Omental fat pad (tissue), 3 donors: ENCODE measurements at regions not wholly inside any gene's neighbourhood (a gene's known extent, or its start where the extent isn't known, plus 50 kb on each side); places are given as distances from the start of the nearest gene placed in this dataset.
"Not testable (repeated sequence)": the region's sequence is repeated elsewhere in the genome, so short reads cannot be mapped to it uniquely, and the experiment has no call there.

Experiments
- ATAC-seq: fragments of 150-250 bp; one replicate; pipeline ENCODE4 v1.9.1; 2016; ENCODE audit warnings: mild to moderate bottlenecking, moderate library complexity; ENCODE audit not compliant: low FRiP score
- DNase-seq: peaks from one replicate; pipeline ENCODE4 v3.0.0-alpha.2; 2019; ENCODE audit warnings: low spot score
- CTCF ChIP-seq, 3 donors: fragments of 450-650 bp; IDR thresholded peaks; one replicate each; pipeline ENCODE4 v1.5.1; 2016 to 2017; ENCODE audit warnings: antibody characterized with exemption in 3 of 3, mild to moderate bottlenecking in 3 of 3, moderate library complexity in 2 of 3

DNA sequence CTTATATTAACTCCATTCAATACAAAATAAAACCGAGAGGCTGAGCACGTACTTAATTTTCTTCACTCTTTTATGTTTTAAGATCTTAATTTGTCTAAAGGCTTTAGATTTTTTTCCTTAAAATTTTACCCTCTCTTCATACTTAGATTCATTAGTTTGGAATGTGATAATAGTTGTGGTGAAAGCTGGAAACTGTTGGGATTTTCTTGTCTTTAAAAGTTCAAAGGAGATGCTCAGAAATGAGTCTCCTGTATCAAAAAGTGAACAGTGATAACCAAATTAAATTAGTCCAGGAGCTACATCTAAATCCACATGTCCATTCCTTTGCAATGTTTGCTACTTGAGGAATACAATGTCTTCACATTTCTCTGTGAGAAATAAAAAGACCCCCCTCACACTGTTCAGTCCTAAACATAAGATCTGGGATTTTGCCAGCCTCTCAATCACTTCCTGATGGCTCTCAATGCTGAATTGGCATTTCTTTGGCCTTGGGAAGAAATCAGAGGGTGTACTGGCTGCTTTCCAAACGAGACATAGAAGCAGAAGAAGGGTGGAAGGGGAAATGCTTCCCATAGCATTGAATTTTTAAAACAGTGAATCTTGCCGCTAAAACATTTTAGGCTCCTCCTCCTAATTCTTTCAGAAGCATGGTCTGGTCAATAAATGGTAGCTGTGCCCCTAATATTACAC lies 245.0 kb downstream of the SHOX2 start:
- DNase-seq: no peak
- TF ChIP-seq CTCF (IDR thresholded peaks at IDR 0.05): no peak
- no peak for ATAC-seq

DNA sequence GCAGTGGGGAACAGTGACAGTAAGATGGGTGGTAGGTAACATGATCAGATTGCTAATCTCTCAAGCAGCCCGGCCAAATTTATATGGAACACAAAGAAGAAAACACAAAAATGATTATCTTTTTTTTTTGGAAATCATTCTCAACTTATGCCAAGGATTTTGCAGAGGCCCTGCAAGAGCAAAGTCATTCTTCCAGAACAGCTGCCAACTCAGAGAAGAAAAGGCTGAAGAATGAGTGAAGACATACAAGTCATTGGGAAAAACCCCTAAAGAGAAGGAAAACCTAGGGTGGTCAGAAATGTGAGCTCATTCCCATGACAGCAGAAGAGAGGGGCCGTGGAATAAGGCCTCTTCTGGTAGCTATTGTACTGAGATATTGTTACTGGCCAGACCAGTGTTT lies 246.7 kb downstream of the SHOX2 start:
- no peak for TF ChIP-seq CTCF (IDR thresholded peaks at IDR 0.05)
- DNase-seq: no peak
- no peak for ATAC-seq

DNA sequence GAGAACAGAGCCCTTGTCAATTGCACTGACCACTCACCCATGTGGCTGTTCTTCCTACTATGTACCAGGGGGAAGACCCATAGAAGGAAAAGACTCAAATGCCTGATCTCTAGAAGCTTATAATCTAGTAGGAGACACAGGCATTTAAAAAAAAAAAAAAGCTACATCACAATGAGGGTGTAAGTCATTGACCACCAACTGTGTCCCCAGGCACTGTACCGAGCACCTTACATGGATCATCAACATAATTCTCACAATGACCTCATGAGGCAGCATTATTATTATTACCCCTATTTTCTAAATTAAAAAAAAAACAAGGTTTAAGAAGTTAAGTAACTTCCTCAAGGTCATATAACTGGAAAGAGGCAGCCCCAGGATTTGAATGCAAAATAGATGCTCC lies 247.4 kb downstream of the SHOX2 start:
- TF ChIP-seq CTCF (IDR thresholded peaks at IDR 0.05): no peak
- DNase-seq (no peak), ATAC-seq (no peak)

DNA sequence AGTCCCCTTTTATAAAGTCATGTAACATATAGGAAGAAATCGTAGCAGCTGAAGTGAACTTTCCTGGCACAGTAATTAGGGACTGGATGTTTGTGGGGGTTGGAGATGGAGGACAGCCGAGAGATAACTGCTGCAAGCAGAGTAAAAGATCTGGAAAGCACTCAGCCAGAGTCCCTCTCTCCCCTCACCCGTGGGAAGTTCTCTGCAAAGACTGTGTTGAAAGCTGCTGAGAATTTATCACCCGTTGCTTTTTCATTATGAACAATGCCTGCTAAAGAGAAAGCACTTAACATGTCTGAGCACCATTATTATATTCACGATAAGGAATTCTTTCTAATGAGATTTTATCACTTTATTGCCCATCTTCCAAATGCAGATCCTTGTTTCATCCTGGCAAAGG lies 248.8 kb downstream of the SHOX2 start:
- DNase-seq (no peak), ATAC-seq (no peak)
- no peak for TF ChIP-seq CTCF (IDR thresholded peaks at IDR 0.05)

DNA sequence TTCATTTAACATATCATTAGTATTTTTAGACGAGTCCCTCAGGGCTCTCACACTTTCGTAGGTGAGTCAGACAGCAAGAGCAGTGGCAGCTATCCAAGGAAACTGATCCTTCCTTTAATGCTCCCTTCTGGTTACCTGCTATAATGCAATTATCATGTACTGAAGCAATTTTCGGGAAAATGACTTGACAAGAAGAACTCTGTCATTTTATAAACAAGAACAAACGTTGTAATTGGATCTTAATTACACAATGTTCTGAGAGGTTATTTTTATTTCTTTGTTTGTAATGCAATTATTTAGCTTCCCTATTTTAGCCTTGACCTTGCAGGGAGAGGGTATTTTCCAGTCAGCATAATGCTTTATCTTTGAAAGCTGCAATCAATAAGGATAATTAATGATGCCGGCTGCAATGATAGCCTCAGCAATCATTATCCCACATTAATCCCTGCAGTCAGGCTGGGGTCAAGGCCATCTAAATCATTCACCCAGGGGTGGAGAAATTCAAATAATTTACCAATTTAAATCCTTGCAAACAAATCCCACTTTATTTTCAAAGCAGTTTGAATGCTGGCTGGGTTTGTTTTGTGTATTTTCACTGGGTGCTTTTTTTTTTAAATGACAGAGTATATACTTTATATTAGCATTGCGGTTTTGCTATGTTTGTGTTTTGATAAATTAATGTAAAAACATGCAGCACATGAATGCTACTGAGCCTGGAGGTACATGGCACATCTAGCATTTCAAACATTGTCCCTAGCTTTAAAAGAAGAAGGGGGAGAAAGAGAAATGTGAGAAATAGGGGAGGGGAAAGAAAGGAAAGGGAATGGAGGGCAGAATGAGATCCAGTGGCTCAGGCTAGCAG lies 249.9 kb downstream of the SHOX2 start:
- ATAC-seq: no peak
- no peak for TF ChIP-seq CTCF (IDR thresholded peaks at IDR 0.05)
- no peak for DNase-seq

DNA sequence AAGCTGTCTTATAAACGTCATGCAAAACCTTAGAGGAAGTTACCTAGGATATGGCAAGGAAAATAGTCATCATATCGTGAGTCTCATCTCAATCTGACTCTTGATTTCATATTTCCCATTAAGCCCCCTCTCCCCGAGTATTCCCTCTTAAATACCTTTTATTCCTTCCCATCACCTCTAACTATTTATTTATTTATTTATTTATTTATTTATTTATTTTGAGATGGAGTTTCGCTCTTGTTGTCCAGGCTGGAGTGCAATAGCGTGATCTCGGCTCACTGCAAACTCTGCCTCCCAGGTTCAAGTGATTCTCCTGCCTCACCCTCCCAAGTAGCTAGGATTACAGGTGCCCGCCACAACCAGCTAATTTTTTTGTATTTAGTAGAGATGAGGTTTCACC lies 260.4 kb downstream of the SHOX2 start:
- not testable (repeated sequence) for ATAC-seq, DNase-seq

DNA sequence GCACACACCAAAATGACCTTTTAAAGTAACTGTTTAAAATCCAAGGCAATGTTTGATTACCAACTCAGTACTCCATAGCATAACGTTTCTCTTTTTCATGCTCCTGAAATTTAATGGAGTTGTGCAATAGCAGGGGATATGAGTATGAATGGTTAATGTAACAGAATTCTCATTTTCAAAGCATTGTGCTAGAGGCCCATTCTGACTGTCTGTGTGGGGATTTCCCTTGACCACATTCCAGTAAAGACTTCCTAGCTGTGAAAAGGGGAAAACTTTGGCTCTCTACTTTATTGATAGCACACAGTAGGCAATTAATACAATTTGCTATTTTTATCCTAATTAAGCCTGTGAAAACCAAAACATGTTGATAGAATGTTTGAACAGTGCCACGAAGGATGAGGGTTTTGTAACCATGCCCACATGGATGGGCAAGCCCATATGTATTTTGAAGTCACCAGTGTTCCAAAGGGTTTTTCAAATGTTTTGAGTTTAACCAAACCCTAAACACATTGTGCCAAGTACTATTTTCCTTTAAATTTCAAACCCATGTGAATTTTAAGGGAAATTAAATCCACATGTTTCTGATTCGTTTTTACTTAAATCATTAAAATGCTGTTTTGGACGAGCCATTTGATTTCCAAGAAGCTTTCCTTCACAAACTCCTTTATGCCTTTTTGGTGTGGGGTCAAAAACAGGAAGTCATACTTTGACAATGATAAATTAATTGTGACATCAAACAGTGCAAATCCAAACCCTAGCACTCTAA lies 261.2 kb downstream of the SHOX2 start:
- no peak for TF ChIP-seq CTCF (IDR thresholded peaks at IDR 0.05)
- no peak for DNase-seq
- ATAC-seq: no peak
